ENCODE measurements at regions not wholly inside any gene's neighbourhood (a gene's known extent, or its start where the extent isn't known, plus 50 kb on each side); places are given as distances from the start of the nearest gene placed in this dataset.

- DNase-seq (ENCODE audit: low read depth in 3 of 3), result no peak
Measured at GRCh38 chr20:7410150-7410549, 530.1 kb downstream of the HAO1 start.

- no peak for DNase-seq (ENCODE audit: low read depth in 3 of 3)
Measured at GRCh38 chr20:7411075-7411474, 529.2 kb downstream of the HAO1 start.

- no peak for DNase-seq (ENCODE audit: low read depth in 3 of 3)
Measured at GRCh38 chr20:7415427-7415826, 524.8 kb downstream of the HAO1 start.

- DNase-seq (ENCODE audit: low read depth in 3 of 3), result no peak
Measured at GRCh38 chr20:7416382-7416781, 523.9 kb downstream of the HAO1 start.

- DNase-seq (ENCODE audit: low read depth in 3 of 3), result no peak
Measured at GRCh38 chr20:7420345-7420744, 519.9 kb downstream of the HAO1 start.

- DNase-seq (ENCODE audit: low read depth in 3 of 3), result no peak
Measured at GRCh38 chr20:7426890-7427496, 513.3 kb downstream of the HAO1 start.

GRCh38 chr20:7428946-7429345, 511.3 kb downstream of the HAO1 start:
- DNase-seq (ENCODE audit: low read depth in 3 of 3), result no peak

- DNase-seq (ENCODE audit: low read depth in 3 of 3), result no peak
Measured at GRCh38 chr20:7432612-7433011, 507.6 kb downstream of the HAO1 start.

GRCh38 chr20:7437311-7437710, 502.9 kb downstream of the HAO1 start:
- DNase-seq (ENCODE audit: low read depth in 3 of 3), result no peak

GRCh38 chr20:7449269-7449668, 491.0 kb downstream of the HAO1 start:
- DNase-seq (ENCODE audit: low read depth in 3 of 3), result no peak

- no peak for DNase-seq (ENCODE audit: low read depth in 3 of 3)
Measured at GRCh38 chr20:7452890-7453289, 487.4 kb downstream of the HAO1 start.

- DNase-seq (ENCODE audit: low read depth in 3 of 3), result no peak
Measured at GRCh38 chr20:7454047-7454446, 486.2 kb downstream of the HAO1 start.

- no peak for DNase-seq (ENCODE audit: low read depth in 3 of 3)
Measured at GRCh38 chr20:7458459-7458858, 481.8 kb downstream of the HAO1 start.

- no peak for DNase-seq (ENCODE audit: low read depth in 3 of 3)
Measured at GRCh38 chr20:7459083-7459482, 481.2 kb downstream of the HAO1 start.

GRCh38 chr20:7463290-7463689, 477.0 kb downstream of the HAO1 start:
- DNase-seq (ENCODE audit: low read depth in 3 of 3), result no peak

- DNase-seq (ENCODE audit: low read depth in 3 of 3), result no peak
Measured at GRCh38 chr20:7470912-7471311, 469.3 kb downstream of the HAO1 start.

- no peak for DNase-seq (ENCODE audit: low read depth in 3 of 3)
Measured at GRCh38 chr20:7490288-7490687, 450.0 kb downstream of the HAO1 start.

GRCh38 chr20:7492257-7492656, 448.0 kb downstream of the HAO1 start:
- DNase-seq (ENCODE audit: low read depth in 3 of 3), result no peak

- no peak for DNase-seq (ENCODE audit: low read depth in 3 of 3)
Measured at GRCh38 chr20:7493311-7493710, 446.9 kb downstream of the HAO1 start.

- no peak for DNase-seq (ENCODE audit: low read depth in 3 of 3)
Measured at GRCh38 chr20:7496394-7496991, 443.8 kb downstream of the HAO1 start.

GRCh38 chr20:7497985-7498384, 442.3 kb downstream of the HAO1 start:
- DNase-seq (ENCODE audit: low read depth in 3 of 3), result no peak

GRCh38 chr20:7499201-7499600, 441.1 kb downstream of the HAO1 start:
- no peak for DNase-seq (ENCODE audit: low read depth in 3 of 3)

- DNase-seq (ENCODE audit: low read depth in 3 of 3), result no peak
Measured at GRCh38 chr20:7500231-7500663, 440.0 kb downstream of the HAO1 start.

GRCh38 chr20:7503501-7503900, 436.8 kb downstream of the HAO1 start:
- no peak for DNase-seq (ENCODE audit: low read depth in 3 of 3)

All from stimulated activated CD4-positive, alpha-beta T cell treated with anti-CD3 and anti-CD28 coated beads, TNF-alpha, amount 100 ng/mL, for 24 hours (primary cell).